HG03439 (cell line): ENCODE measurements at regions not wholly inside any gene's neighbourhood (a gene's known extent, or its start where the extent isn't known, plus 50 kb on each side); places are given as distances from the start of the nearest gene placed in this dataset.

Experiments
- ATAC-seq: cut with Tn5 transposase; IDR thresholded peaks from one replicate; pipeline ENCODE4 v1.9.1; 2021; ENCODE audit warnings: mild to moderate bottlenecking, moderate library complexity; ENCODE audit not compliant: unreplicated experiment

DNA sequence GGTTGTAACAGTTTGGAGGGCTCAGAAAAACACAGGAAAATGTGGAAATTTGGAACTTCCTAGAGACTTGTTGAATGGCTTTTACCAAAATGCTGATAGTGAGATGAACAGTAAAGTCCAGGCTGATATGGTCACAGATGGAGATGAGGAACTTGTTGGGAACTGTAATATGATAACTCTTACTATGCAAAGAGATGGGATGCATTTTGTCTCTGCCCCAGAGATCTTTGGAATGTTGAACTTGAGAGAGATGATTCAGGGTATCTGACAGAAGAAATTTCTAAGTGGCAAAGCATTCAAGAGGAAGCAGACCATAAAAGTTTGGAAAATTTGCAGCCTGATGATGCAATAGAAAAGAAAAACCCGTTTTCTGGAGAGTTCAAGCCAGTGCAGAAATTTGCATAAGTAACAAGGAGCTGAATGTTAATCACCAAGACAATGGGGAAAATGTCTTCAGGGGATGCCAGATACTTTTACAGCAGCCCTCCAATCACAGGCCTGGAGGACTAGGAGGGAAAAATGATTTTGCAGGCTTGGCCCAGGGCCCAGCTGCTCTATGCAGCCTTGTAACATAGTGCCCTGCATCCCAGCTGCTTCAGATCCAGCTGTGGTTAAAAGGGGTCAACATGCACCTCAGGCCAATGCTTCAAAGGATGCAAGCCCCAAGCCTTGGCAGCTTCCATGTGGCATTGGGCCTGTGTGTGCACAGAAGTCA lies 572.7 kb upstream of the ATP2B1 start:
- ATAC-seq: no peak

DNA sequence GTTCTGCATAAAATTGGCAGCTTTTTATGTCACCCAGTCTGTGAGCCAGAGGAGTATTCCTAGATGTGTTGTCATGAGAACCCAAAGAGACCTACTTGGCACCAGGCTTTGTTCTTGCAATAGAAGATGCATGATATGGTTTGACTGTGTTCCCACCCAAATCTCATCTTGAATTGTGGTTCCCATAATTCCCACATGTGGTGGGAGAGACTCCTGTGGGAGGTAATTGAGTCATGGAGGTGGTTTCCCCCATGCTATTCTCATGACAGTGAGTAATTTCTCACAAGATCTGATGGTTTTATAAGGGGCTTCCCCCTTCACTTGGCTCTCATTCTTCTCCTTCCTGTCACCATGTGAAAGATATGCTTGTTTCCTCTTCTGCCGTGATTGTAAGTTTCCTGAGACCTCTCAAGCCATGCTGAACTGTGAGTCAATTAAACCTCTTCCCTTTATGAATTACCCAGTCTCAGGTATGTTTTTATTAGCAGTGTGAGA lies 572.0 kb upstream of the ATP2B1 start:
- peak; percentile 67 for ATAC-seq

DNA sequence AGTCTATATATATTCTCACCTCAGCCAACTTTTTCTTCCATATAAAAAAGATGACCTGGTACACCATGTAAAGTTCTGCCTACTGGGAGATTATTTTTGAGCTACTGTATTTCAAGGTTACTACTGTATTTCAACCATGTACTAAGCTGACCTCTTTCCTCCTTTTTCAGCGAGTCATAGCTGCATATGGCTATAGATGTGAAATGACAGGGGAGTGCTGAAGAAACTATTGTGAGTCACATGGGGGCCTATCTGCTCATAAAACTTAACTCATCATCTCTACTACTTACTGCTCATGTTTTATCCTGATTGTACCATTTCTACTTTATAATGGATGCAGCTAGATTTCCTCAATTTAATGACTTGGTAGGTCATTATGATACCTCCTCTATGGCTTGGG lies 571.4 kb upstream of the ATP2B1 start:
- ATAC-seq: no peak

DNA sequence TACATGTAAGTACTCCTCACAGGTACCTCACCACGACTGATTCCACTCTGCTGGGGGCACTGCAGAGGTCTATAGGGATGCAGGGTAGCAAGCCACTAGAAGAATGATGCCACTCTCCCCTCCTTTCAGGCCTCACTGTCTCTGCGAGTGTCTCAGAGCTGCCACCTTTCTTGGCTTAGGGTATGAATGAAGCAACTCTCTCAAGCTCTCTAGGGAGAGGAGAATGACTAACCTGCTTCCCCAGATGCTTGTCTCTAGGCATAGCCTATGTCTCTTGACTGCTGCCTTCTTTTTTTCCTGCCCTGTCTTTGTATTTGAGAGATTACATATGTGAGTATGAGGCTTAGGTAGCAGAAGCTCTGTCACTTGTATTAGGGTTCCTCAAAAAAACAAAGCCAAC lies 566.5 kb upstream of the ATP2B1 start:
- ATAC-seq: no peak

DNA sequence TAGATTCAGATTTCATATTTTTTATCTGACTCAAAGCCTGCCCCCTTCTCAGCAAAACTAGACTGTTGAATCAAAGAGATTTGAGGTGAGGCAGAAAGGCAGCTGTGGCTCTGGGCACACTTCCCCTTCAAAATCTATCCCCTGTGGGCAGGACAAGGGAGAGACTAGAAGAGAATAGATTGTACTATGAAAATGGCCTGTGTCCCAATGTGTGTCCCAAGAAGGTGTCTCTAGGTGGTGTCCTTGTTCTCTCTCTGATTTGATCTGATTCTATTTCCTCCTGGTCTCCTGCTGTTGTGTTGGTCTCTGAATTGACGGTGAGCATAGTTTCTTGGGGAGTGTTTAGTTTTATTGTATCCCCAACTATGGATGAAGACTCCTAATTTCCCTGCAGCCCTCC lies 565.8 kb upstream of the ATP2B1 start:
- ATAC-seq: no peak

DNA sequence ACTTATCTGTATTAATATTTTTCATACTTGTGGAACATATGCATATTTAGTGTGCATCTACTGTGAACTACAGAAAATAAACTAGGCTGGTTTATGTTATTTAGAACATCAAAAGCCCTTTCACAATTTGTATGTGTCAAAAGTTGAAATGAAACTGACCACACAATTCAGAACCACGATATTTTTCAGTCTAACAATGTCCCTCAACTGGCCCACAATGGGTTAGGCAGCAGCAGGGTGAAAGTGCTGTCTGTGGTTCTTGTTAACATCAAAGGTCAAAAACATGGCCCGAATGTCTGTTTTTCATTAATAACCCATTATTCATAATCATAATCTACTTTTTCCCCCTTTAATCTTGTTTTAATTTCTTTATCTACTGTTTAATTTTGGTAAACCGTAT lies 559.9 kb upstream of the ATP2B1 start:
- no peak for ATAC-seq

DNA sequence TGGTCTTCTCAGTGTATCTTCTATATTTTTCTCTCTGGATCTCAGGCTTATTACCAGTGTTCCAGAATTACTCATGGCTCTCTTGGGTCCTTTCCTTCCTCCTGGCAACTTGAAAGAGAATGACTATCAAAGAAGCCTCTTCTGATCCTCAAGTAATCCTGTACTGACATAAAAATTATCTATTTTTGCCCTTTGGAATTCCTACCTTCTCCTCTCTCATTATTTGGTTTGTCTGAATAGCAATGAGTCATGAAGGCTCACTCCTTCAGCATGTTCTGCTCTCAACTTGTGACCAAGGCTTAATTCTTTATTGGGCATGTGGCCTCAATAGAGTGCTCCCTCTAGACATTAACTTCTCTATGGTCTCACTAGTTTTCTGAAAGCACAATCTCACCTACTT lies 553.6 kb upstream of the ATP2B1 start:
- ATAC-seq: no peak

DNA sequence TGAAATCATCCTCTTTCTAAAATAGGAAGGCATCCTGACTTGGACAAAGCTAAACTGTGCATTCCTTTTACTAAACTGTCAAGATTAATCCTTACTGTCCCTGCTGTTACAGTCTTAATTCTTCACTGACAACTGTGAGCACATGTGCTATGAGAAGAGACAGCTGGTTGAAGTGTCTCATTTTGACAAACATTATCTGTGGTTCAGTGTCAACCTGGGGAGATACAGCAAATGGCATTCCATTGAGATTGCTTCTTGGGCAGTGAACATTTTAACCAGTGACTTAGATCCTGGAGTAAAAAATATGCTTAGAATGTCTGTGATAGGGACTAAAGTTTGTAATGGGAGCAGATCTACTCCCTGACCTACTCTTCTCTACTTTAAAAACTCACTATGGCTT lies 552.6 kb upstream of the ATP2B1 start:
- no peak for ATAC-seq

DNA sequence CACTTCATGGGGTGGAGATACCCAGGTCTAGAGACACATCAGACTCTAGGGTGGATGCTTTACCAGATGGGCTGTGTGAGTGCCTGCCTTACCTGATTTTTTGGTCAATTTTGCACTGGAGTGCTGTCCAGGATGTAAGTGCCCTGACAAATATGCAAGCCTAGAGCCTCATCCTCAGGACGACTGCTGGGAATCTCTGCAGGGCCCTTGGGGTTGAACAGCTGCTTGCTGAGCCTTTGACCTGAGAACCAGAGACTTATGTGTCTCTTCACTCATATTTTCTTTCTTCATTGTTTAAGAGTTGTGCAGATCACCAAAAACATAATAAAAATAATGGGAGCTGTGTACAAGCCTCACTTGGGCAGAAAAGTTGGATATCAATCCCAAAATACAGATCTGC lies 551.5 kb upstream of the ATP2B1 start:
- no peak for ATAC-seq

DNA sequence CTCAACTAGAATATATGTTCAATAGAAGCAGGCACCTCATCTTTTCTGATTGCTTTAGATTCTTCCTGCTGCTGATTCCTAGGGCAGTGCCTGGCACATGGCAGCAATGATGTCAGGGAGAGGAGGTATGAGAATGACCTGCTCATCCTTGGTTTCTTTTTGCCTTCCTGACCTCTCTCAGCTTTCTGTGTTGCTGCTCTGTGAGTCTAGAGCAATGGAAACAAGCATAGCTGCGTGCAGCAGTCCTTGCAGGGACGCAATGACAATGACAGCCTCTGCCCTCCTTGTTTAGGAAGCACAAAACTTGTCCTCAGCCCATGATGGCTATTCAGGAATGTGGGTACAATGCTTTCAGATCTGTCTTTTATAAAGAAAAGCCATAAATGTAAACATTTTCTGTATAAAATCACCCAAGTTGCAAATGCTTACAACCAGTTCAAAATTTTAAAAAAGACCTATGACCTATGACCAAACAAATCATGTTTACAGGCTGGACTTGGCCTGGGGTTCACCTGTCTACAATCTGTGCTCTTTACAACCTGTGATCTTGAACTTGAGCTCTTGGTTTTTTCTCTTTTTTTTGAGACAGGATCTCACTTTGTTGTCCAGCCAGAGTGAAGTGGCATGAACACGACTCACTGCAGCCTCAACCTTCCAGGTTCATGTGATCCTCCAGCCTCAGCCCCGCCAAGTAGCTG lies 549.4 kb upstream of the ATP2B1 start:
- no peak for ATAC-seq

DNA sequence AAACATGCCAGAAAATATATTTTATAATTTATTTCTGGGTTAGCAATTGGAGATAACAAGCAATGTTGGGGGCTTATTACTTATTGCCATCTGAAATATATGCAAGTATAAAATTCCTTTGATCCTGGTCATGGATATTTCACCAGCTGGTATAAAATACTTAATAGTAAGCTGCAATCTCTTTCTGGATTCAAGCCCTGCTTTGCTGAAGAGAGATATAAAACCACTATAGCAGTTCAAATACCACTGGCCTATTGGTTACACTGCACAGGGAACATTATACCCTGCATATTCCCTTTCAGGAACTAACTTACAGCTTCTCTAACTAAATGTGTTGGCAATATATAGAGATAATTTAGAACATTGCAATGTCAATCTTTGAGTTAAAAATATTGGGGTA lies 546.2 kb upstream of the ATP2B1 start:
- no peak for ATAC-seq

DNA sequence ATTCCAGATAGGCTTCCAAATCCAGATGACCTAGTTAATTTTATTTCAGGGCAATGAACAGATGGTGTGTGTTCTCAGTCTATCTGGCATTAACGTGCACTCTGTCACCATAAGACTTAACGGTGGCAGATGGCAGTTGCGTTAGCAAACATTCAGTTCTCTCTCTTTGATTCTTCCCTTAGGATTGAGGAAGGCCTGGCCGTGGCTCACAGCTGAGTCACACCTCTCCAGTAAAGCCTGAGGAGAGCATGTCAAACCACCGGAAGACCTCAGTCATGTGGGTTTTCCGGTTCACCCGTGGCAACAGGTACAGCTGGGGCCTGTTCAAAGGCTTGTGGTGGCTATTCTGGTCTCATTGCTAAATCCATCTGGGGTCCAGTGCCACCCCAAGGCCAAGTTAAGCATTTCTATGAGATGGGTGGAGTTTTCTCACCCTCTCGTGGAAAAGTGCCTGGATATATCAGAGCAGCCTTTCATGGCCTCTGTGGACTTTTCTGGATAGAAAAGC lies 545.1 kb upstream of the ATP2B1 start:
- peak; percentile 100 for ATAC-seq

DNA sequence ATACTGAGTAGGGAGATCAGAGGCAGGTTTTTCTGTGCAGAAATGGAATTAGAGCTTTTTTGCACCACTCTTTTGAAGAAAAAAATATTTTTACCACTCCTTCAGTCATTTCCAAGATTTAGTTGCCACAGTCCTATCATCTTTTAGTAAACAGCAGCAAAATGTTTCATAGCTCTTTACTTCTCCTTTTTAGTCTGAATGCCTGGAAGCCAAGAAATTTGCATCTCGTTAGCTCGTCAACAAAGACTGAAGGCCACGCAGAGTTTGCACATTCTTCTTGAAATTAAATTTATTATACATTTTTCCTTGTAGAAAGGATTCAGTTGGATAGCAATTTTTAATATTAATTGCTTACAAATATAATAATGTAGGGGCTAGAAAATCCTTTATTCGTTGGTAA lies 544.5 kb upstream of the ATP2B1 start:
- no peak for ATAC-seq

DNA sequence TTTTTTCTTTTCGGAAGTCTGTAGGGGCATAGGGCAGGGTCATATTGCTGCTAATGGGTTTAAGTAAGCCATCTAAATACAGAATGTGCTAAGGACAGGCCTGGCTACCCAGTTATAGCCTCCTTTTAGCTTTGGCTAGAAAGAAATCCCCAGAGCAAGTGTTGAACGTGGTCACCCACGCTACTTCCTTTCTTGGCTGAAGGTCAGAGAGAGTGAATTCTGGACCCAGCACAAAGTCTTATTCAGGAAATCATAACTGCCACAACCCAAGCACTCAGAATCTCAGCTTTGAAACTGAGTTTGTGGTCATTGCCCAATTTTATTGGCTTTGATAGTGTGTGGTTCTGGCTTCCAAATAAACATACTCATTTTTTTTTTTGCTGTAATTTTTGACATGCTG lies 542.1 kb upstream of the ATP2B1 start:
- no peak for ATAC-seq

DNA sequence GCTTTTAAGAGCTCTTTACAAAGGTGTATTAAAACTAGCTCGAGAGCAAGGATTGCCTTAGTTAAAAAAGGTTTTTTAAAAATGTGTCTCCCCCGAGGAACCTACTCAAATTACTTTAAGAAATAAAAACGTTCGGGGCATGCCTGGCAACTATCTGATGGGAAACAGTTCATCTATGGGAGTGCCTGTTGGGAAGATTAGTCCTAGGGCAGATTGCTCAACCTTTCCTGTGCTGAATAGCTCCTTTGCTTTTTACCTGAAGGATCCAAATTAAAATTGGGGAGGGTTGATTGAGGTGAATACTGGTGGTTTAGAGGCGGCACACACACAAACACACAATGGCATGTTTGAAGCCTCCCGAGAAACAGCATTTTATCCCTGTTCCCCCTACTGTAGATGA lies 541.4 kb upstream of the ATP2B1 start:
- no peak for ATAC-seq

DNA sequence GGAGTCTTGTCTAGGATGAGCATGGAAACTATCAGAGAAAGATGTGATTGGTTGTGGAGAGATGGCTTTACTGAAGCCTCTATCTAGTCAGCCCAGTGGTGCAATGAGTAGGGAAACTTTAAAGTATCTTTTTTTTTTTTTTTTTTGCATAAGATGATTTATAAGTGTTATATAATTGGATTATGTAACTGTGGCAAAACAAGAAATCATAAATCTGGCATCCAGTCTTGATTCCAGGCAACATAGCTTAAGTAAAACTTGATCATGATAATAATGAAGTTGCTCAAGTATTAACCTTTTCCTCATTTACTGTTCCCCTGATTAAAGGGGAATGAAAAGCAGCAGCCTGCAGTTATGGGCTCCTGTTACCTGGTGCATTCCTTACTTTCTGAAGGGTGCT lies 538.0 kb upstream of the ATP2B1 start:
- ATAC-seq: no peak

DNA sequence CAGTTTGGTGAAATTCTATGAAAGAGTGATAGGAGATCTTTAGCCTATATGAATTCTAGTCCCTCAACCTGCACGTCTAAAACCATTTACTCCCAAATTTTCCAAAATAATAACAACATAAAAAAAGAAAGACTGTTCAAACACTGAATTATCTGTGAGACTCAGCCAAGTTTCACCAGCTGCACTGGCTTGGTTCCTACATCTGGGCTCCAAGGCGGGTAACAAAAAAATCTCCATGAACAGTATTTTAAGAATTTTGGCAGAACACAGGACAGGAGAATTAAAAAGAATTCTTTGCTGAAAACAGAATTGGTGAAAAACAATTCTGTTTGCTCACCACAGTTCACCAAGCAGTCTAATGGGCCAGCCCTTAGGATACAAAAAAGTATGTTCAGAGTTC lies 536.8 kb upstream of the ATP2B1 start:
- no peak for ATAC-seq

DNA sequence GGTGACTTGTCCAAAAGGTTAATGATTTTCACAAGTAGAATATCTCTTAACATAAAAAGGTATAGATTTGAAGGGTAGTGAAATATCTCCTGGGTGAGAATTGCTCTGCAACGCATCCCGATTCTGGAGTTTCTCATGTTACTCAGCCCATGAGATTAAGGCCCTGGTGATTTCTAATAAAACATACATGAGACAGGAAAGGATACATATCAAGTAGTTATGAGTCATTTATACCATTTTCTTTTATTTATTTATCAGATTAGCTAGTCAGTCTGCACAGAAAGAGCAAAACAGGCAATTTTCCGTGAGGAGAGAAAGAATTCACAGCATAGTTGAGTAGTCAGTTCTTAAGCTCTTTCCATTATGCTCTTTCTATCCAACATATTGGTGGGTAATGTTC lies 535.6 kb upstream of the ATP2B1 start:
- no peak for ATAC-seq

DNA sequence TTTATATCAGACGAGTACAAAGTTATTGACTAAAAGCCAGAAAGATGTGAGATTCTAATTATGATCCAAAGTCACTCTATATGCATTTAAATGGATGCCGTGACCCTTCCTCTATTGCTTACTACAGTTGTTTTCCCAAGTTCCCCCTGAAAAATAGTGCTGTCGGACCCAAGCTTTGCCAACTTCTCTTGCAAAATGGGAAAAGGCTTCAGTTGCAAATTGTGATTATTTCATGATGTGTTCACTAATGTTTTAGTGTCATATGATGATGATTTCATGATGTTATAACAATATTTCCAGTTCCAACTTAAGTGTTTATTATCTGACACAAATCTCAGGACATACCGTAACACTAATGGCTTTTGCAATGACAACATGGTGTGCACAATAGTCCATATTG lies 534.6 kb upstream of the ATP2B1 start:
- ATAC-seq: no peak

DNA sequence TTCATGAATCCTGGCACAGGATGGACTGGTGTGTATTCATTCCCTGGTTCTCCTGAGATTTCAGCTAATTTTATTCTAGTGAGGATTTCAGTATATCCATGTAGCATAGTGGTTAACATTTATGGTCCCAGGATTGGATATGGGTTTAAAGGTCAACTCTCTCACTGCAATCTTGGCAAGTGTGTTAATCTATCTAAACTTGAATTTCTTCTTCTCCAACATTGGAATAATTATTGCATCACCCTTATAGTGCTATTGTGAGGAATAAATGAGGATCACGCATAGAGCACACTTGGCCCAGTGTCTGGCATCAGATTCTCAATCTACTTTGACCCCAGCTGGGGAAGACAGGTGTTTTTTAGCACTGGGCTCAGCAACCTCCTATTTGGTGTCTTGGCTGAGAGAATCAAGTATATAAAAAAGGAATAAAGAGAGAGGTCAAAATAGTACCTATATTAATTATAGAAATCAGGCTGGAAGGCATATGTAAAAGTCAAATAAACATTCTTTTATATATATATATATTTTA lies 531.2 kb upstream of the ATP2B1 start:
- ATAC-seq: no peak

DNA sequence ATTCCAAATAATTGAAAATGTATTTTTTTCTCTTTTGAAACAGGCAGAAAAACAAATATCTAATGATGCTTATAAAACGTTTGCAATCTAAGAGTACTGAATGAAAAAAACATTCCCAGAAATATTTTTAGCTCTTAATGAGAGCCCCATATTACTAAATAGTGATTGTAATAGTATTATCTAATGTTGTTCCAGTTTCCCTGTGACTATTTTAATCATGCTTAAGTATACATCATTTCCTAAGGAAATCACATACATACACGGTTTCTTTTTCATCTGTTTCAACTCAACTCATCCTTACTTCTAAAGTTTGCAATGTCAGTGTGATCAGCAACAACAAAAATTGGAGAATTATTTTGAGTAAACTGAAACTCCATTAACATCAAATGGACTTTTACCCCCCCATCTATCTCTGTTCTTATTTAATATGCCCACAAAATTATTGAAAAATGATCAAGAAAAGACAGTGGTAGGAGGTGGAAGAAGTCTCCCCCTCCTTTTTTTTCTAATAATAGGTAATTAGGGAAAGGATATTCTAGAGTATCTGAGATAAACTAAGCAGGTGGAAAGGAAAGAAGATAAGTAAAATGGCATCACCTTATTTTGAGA lies 530.1 kb upstream of the ATP2B1 start:
- ATAC-seq: no peak

DNA sequence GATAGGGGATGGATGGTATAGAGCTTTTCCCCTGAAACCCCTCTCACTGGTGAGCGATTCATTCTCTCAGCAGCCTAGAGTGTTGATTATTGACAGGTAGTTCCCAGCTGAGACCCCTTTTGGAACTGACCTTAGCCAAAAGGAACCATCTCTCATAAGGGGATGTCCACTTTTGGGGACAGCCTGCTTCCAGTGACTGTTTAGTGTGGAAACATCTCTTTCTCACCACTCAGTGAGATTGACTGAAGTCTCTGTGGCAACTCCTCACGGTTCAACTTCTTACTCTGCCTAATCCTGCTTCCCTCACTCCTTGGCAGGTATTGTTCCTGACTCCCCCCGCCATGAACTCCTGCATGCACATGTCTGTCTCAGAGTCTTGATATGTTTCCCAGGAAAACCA lies 529.2 kb upstream of the ATP2B1 start:
- ATAC-seq: no peak
